CD4-positive, CD25-positive, alpha-beta regulatory T cell (primary cell): ENCODE measurements at regions not wholly inside any gene's neighbourhood (a gene's known extent, or its start where the extent isn't known, plus 50 kb on each side); places are given as distances from the start of the nearest gene placed in this dataset.
"Not testable (repeated sequence)": the region's sequence is repeated elsewhere in the genome, so short reads cannot be mapped to it uniquely, and the experiment has no call there.

Experiments
- ATAC-seq, 2 donors: fragments of 150-1000 bp; cut with Tn5 transposase; one replicate each; pipeline ENCODE4 v1.10.0; 2021; ENCODE audit warnings: low read depth in 2 of 2, moderate number of reproducible peaks in 2 of 2, moderate library complexity in 1 of 2
- DNase-seq, 3 donors: peaks; one replicate each; pipeline versions ENCODE4 v3.0.0 to v3.0.0-alpha.2; 2012 to 2022; ENCODE audit warnings: mixed read lengths in 1 of 3
- H3K27ac ChIP-seq: one replicate; pipeline ENCODE4 v1.7.0; 2013; ENCODE audit warnings: mild to moderate bottlenecking, low read length; ENCODE audit not compliant: insufficient read depth, poor library complexity, severe bottlenecking
- H3K27me3 ChIP-seq: one replicate; pipeline ENCODE4 v1.7.0; 2013; ENCODE audit warnings: low read length; ENCODE audit not compliant: control insufficient read depth, insufficient read depth
- H3K36me3 ChIP-seq: one replicate; pipeline ENCODE4 v1.7.0; 2013; ENCODE audit warnings: mild to moderate bottlenecking, low read length, moderate library complexity; ENCODE audit not compliant: control insufficient read depth, insufficient read depth
- H3K4me1 ChIP-seq: 2 replicates; pipeline ENCODE4 v1.7.0; 2013; ENCODE audit warnings: mild to moderate bottlenecking, low read length; ENCODE audit not compliant: insufficient read depth, control insufficient read depth, poor library complexity, severe bottlenecking
- H3K4me3 ChIP-seq: one replicate; pipeline ENCODE4 v1.7.0; 2013; ENCODE audit warnings: low read depth, mild to moderate bottlenecking, low read length, moderate library complexity
- H3K9me3 ChIP-seq, 2 experiments: 1 replicate in 1 of 2; 2 replicates in 1 of 2; pipeline ENCODE4 v1.7.0; 2013; ENCODE audit warnings: low read length in 2 of 2, mild to moderate bottlenecking in 1 of 2, moderate library complexity in 1 of 2; ENCODE audit not compliant: control insufficient read depth in 2 of 2
- H3K27ac Mint-ChIP-seq, 3 donors: one replicate each; pipeline ENCODE4 v1.8.0; 2020 to 2022; ENCODE audit warnings: mild to moderate bottlenecking in 3 of 3, mixed read lengths in 3 of 3, moderate library complexity in 2 of 3
- H3K27me3 Mint-ChIP-seq: one replicate; pipeline ENCODE4 v1.8.0; 2022; ENCODE audit warnings: mild to moderate bottlenecking, mixed read lengths
- H3K36me3 Mint-ChIP-seq: one replicate; pipeline ENCODE4 v1.8.0; 2020; ENCODE audit warnings: mixed read lengths
- H3K4me1 Mint-ChIP-seq, 4 donors: one replicate each; pipeline ENCODE4 v1.8.0; 2020 to 2022; ENCODE audit warnings: mixed read lengths in 4 of 4, mild to moderate bottlenecking in 1 of 4
- H3K4me3 Mint-ChIP-seq, 4 donors: one replicate each; pipeline ENCODE4 v1.8.0; 2020 to 2022; ENCODE audit warnings: mild to moderate bottlenecking in 4 of 4, mixed read lengths in 4 of 4, moderate library complexity in 3 of 4
- H3K9me3 Mint-ChIP-seq, 7 donors: one replicate each; pipeline ENCODE4 v1.8.0; 2020 to 2022; ENCODE audit warnings: mixed read lengths in 7 of 7, mild to moderate bottlenecking in 3 of 7, moderate library complexity in 2 of 7

GRCh38 chr12:48409938-48410337 is 59.2 kb upstream of the ZNF641 start:
- Histone ChIP-seq H3K4me3 (peak overlapping the region; percentile 32), H3K4me1 (peaks cover 12% of the 10 kb centered on the region)
- ATAC-seq (peak in 1 of 2 donors; percentile 40), DNase-seq (peak in 2 of 3 donors; percentile 54 to 84)
- H3K27ac ChIP-seq, H3K27me3 ChIP-seq, H3K9me3 ChIP-seq, H3K36me3 ChIP-seq, H3K36me3 Mint-ChIP-seq: not testable (repeated sequence)
- Mint-ChIP-seq H3K27me3 (peaks cover 11% of the 10 kb centered on the region), H3K4me3 (peak overlapping the region; percentile 32 to 63 (median 56)), H3K9me3 (peaks cover 0 to 35% (median 13%) of the 10 kb centered on the region in 7 donors), H3K4me1 (peaks cover 7 to 21% (median 11%) of the 10 kb centered on the region in 4 donors), H3K27ac (peak overlapping the region in 1 of 3 donors; percentile 79)

- peaks cover 27% of the 10 kb centered on the region for H3K27me3 Mint-ChIP-seq
- Histone ChIP-seq H3K27ac (no peak overlapping the region), H3K9me3 (peaks cover 0 to 3% of the 10 kb centered on the region in 2 experiments), H3K4me1 (peaks cover 12% of the 10 kb centered on the region), H3K4me3 (no peak overlapping the region), H3K36me3 (no peaks in the 10 kb centered on the region), H3K27me3 (peaks cover 16% of the 10 kb centered on the region)
- DNase-seq (no peak), ATAC-seq (no peak)
- H3K4me3 Mint-ChIP-seq: no peak overlapping the region
- H3K9me3 Mint-ChIP-seq: peaks cover 0 to 17% (median 4%) of the 10 kb centered on the region in 7 donors
- no peak overlapping the region for H3K27ac Mint-ChIP-seq
- H3K4me1 Mint-ChIP-seq: peaks cover 7 to 21% (median 11%) of the 10 kb centered on the region in 4 donors
- peaks cover 6% of the 10 kb centered on the region for H3K36me3 Mint-ChIP-seq
Observed at GRCh38 chr12:48413388-48413787, 59.0 kb upstream of the ANP32D start.

- Histone ChIP-seq H3K27ac (no peak overlapping the region), H3K9me3 (peaks cover 0 to 3% of the 10 kb centered on the region in 2 experiments), H3K4me1 (peaks cover 12% of the 10 kb centered on the region), H3K27me3 (peaks cover 16% of the 10 kb centered on the region), H3K36me3 (no peaks in the 10 kb centered on the region), H3K4me3 (no peak overlapping the region)
- Mint-ChIP-seq H3K4me1 (peaks cover 7 to 19% (median 11%) of the 10 kb centered on the region in 4 donors), H3K36me3 (peaks cover 6% of the 10 kb centered on the region), H3K27ac (no peak overlapping the region), H3K27me3 (peaks cover 27% of the 10 kb centered on the region), H3K9me3 (peaks cover 0 to 13% (median 4%) of the 10 kb centered on the region in 7 donors), H3K4me3 (no peak overlapping the region)
- ATAC-seq (no peak), DNase-seq (no peak)
Observed at GRCh38 chr12:48414021-48414420, 58.3 kb upstream of the ANP32D start.

GRCh38 chr12:48419116-48419935 is 53.0 kb upstream of the ANP32D start:
- Mint-ChIP-seq H3K9me3 (peaks cover 1 to 5% (median 4%) of the 10 kb centered on the region in 7 donors), H3K4me1 (peaks cover 0 to 4% (median 0%) of the 10 kb centered on the region in 4 donors), H3K36me3 (peaks cover 2% of the 10 kb centered on the region), H3K4me3 (no peak overlapping the region), H3K27ac (peak overlapping the region in 1 of 3 donors; percentile 27), H3K27me3 (peaks cover 27% of the 10 kb centered on the region)
- no peak for DNase-seq
- no peak for ATAC-seq
- no peaks in the 10 kb centered on the region for H3K36me3 ChIP-seq
- H3K9me3 ChIP-seq: peaks cover 0 to 4% of the 10 kb centered on the region in 2 experiments
- H3K4me3 ChIP-seq: no peak overlapping the region
- no peak overlapping the region for H3K27ac ChIP-seq
- peaks cover 14% of the 10 kb centered on the region for H3K27me3 ChIP-seq
- no peaks in the 10 kb centered on the region for H3K4me1 ChIP-seq

- Histone ChIP-seq H3K27ac (no peak overlapping the region), H3K4me3 (no peak overlapping the region), H3K36me3 (no peaks in the 10 kb centered on the region), H3K27me3 (peaks cover 14% of the 10 kb centered on the region), H3K9me3 (peaks cover 0 to 4% of the 10 kb centered on the region in 2 experiments), H3K4me1 (no peaks in the 10 kb centered on the region)
- H3K9me3 Mint-ChIP-seq: peaks cover 1 to 5% (median 3%) of the 10 kb centered on the region in 7 donors
- peaks cover 0 to 4% (median 3%) of the 10 kb centered on the region in 4 donors for H3K4me1 Mint-ChIP-seq
- no peak overlapping the region for H3K27ac Mint-ChIP-seq
- H3K4me3 Mint-ChIP-seq: no peak overlapping the region
- DNase-seq (no peak), ATAC-seq (no peak)
- H3K36me3 Mint-ChIP-seq: no peaks in the 10 kb centered on the region
- H3K27me3 Mint-ChIP-seq: peaks cover 28% of the 10 kb centered on the region
Observed at GRCh38 chr12:48420039-48420775, 52.2 kb upstream of the ANP32D start.

GRCh38 chr12:48422060-48422459 is 50.3 kb upstream of the ANP32D start:
- Histone ChIP-seq H3K4me3 (no peak overlapping the region), H3K9me3 (peaks cover 0 to 4% of the 10 kb centered on the region in 2 experiments), H3K27me3 (peaks cover 6% of the 10 kb centered on the region), H3K4me1 (no peaks in the 10 kb centered on the region), H3K36me3 (no peaks in the 10 kb centered on the region), H3K27ac (no peak overlapping the region)
- Mint-ChIP-seq H3K9me3 (peaks cover 0 to 5% (median 2%) of the 10 kb centered on the region in 7 donors), H3K27ac (no peak overlapping the region), H3K4me1 (peaks cover 0 to 4% (median 3%) of the 10 kb centered on the region in 4 donors), H3K4me3 (no peak overlapping the region), H3K27me3 (peaks cover 23% of the 10 kb centered on the region), H3K36me3 (no peaks in the 10 kb centered on the region)
- DNase-seq (no peak), ATAC-seq (no peak)
